ENCODE measurements at regions not wholly inside any gene's neighbourhood (a gene's known extent, or its start where the extent isn't known, plus 50 kb on each side); places are given as distances from the start of the nearest gene placed in this dataset.

DNA sequence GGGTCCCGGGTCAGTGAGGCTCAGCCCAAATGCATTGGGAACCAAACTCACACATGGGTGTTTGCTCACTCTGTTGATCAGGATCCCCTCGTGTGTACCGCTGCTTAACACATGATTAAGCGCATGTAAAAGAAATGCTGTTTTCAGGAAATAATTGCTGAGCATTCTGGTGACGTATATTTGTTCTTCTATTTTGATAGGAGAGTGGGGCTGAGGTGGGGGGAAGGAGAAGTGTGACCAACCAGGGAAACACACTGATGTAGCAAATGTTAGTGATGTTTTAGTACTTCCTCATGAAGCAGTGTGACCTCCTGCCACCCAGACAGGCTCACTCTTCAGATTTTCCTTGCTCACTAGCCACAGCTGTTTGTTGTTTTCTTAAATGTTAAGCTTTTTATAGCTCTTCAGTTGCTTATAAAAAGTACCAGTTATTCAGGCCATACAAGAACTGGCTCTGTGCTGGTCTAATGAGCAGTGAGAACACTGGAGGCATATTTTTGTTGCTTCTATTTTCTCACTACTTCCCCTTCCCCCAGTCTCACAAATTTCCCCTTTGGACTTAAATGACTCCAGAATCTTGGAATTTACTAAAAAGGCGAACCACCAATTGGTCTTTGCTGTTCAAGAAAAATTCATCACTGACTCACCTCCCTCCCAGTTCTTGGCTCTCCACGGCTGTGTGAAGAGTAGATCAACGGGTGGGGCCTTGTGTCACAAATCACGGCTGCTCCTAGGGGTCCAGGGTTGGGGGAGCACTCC lies 79.2 kb upstream of the BACH2 start:
- Histone ChIP-seq H3K4me3 (replicated peaks; ENCODE audit: insufficient read depth, low read length) (no peak overlapping the region), H3K27ac (replicated peaks) (no peak overlapping the region; the same call in 1 of the 2 replicates), H3K27me3 (ENCODE audit: insufficient read depth, poor library complexity, severe bottlenecking) (no peaks in the 10 kb centered on the region)
- TF ChIP-seq, protein P1, sequence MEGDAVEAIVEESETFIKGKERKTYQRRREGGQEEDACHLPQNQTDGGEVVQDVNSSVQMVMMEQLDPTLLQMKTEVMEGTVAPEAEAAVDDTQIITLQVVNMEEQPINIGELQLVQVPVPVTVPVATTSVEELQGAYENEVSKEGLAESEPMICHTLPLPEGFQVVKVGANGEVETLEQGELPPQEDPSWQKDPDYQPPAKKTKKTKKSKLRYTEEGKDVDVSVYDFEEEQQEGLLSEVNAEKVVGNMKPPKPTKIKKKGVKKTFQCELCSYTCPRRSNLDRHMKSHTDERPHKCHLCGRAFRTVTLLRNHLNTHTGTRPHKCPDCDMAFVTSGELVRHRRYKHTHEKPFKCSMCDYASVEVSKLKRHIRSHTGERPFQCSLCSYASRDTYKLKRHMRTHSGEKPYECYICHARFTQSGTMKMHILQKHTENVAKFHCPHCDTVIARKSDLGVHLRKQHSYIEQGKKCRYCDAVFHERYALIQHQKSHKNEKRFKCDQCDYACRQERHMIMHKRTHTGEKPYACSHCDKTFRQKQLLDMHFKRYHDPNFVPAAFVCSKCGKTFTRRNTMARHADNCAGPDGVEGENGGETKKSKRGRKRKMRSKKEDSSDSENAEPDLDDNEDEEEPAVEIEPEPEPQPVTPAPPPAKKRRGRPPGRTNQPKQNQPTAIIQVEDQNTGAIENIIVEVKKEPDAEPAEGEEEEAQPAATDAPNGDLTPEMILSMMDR (IDR thresholded peaks at IDR 0.05; ENCODE audit: insufficient read depth, low read length) = no peak
- TF ChIP-seq POLR2AphosphoS5 (IDR thresholded peaks at IDR 0.05; ENCODE audit: low read depth) = no peak
- 0 out of 2 replicates have a peak, but pooled peaks have one; percentile 10 for TF ChIP-seq SPI1 (IDR thresholded peaks at IDR 0.05; ENCODE audit: borderline replicate concordance, low read depth)
- TF ChIP-seq GABPA (IDR thresholded peaks at IDR 0.05; ENCODE audit: low read depth) = no peak
- DNase-seq (ENCODE audit: low read depth in 1 of 2, low spot score in 1 of 2) = peak in 1 of 2 experiments; percentile 38

DNA sequence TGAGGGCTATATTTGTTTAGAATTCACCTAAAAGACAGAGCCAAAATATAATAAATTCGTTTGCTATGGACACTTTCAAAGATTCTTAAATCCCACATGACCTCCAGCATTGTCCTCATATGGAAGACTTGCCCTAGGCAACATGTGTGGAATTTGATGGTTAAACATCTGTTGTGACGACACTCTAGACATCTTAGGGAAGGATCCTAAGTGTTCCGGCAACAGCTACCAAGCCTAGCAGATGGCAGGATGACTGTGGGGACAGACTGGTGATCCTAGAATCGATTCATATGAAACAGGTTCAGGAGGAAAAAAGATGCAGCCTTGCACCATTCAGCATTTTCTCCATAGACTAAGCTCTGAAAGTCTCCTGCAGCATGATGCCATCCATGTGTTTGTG lies 77.6 kb upstream of the BACH2 start:
- no peak for TF ChIP-seq POLR2AphosphoS5 (IDR thresholded peaks at IDR 0.05; ENCODE audit: low read depth)
- TF ChIP-seq SPI1 (IDR thresholded peaks at IDR 0.05; ENCODE audit: borderline replicate concordance, low read depth) = no peak
- TF ChIP-seq, protein P2, sequence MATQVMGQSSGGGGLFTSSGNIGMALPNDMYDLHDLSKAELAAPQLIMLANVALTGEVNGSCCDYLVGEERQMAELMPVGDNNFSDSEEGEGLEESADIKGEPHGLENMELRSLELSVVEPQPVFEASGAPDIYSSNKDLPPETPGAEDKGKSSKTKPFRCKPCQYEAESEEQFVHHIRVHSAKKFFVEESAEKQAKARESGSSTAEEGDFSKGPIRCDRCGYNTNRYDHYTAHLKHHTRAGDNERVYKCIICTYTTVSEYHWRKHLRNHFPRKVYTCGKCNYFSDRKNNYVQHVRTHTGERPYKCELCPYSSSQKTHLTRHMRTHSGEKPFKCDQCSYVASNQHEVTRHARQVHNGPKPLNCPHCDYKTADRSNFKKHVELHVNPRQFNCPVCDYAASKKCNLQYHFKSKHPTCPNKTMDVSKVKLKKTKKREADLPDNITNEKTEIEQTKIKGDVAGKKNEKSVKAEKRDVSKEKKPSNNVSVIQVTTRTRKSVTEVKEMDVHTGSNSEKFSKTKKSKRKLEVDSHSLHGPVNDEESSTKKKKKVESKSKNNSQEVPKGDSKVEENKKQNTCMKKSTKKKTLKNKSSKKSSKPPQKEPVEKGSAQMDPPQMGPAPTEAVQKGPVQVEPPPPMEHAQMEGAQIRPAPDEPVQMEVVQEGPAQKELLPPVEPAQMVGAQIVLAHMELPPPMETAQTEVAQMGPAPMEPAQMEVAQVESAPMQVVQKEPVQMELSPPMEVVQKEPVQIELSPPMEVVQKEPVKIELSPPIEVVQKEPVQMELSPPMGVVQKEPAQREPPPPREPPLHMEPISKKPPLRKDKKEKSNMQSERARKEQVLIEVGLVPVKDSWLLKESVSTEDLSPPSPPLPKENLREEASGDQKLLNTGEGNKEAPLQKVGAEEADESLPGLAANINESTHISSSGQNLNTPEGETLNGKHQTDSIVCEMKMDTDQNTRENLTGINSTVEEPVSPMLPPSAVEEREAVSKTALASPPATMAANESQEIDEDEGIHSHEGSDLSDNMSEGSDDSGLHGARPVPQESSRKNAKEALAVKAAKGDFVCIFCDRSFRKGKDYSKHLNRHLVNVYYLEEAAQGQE (IDR thresholded peaks at IDR 0.05; ENCODE audit: insufficient replicate concordance, low read depth) = no peak
- Histone ChIP-seq H3K4me3 (replicated peaks; ENCODE audit: insufficient read depth, low read length) (no peak overlapping the region), H3K27ac (replicated peaks) (no peak overlapping the region), H3K27me3 (ENCODE audit: insufficient read depth, poor library complexity, severe bottlenecking) (no peaks in the 10 kb centered on the region)
- no peak for DNase-seq (ENCODE audit: low read depth in 1 of 2, low spot score in 1 of 2)

DNA sequence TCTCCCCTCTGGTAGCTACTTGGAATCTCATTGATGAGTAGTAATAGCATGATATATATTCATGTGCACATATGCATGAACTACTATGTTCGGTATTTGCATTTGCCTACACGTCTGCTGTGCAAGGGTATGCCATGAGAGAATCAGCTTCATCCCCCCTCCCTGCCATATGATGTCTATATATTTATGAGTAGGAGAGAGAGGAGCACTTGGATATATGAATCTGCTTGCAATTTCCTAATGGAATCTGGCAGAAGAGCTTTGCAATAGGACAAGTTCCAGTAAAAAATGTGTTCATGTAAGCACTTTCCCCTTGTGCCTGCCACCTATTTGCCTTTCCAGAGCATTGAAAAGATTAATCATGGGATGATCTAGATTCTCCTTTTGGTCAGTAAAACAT lies 76.2 kb upstream of the BACH2 start:
- Histone ChIP-seq H3K4me3 (replicated peaks; ENCODE audit: insufficient read depth, low read length) (no peak overlapping the region), H3K27me3 (ENCODE audit: insufficient read depth, poor library complexity, severe bottlenecking) (no peaks in the 10 kb centered on the region), H3K27ac (replicated peaks) (no peak overlapping the region)
- DNase-seq (ENCODE audit: low read depth in 1 of 2, low spot score in 1 of 2) = no peak
- TF ChIP-seq POLR2AphosphoS5 (IDR thresholded peaks at IDR 0.05; ENCODE audit: low read depth) (no peak), GABPA (IDR thresholded peaks at IDR 0.05; ENCODE audit: low read depth) (no peak)
- TF ChIP-seq, protein P1 (IDR thresholded peaks at IDR 0.05; ENCODE audit: insufficient read depth, low read length) = no peak

DNA sequence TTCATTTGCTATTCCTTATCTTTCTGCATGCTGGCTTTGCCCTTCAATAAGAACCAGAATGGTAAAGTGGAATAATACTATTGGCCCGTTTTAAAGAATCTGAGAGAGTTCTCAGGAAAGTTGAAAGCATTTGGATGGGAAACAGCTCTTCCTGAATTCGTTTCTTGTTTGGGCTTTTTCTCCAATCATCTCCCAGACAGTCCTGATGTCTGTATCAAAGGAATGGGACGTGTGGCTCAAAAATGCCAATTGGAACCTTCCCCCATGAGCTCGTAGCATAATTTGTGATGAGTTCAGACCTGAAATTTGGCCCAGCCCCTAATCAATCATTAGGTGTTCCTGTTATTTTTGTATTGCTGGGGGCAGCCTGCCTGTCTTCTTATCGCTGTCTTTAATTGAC lies 75.8 kb upstream of the BACH2 start:
- TF ChIP-seq GABPA (IDR thresholded peaks at IDR 0.05; ENCODE audit: low read depth) (no peak), SPI1 (IDR thresholded peaks at IDR 0.05; ENCODE audit: borderline replicate concordance, low read depth) (no peak), POLR2AphosphoS5 (IDR thresholded peaks at IDR 0.05; ENCODE audit: low read depth) (no peak)
- TF ChIP-seq, protein P2 (IDR thresholded peaks at IDR 0.05; ENCODE audit: insufficient replicate concordance, low read depth) = no peak
- TF ChIP-seq, protein P1 (IDR thresholded peaks at IDR 0.05; ENCODE audit: insufficient read depth, low read length) = no peak
- no peak overlapping the region for H3K4me3 ChIP-seq (replicated peaks; ENCODE audit: insufficient read depth, low read length)
- no peak overlapping the region for H3K27ac ChIP-seq (replicated peaks)
- no peak for DNase-seq (ENCODE audit: low read depth in 1 of 2, low spot score in 1 of 2)
- H3K27me3 ChIP-seq (ENCODE audit: insufficient read depth, poor library complexity, severe bottlenecking) = no peaks in the 10 kb centered on the region
